ENCODE measurements at regions not wholly inside any gene's neighbourhood (a gene's known extent, or its start where the extent isn't known, plus 50 kb on each side); places are given as distances from the start of the nearest gene placed in this dataset.

- DNase-seq = peak; percentile 89
Observed at GRCh38 chr15:59953392-59953883, 50.7 kb upstream of the FOXB1 start.

GRCh38 chr15:59952960-59953359, 51.2 kb upstream of the FOXB1 start:
- DNase-seq = no peak

- no peak for DNase-seq
Observed at GRCh38 chr15:59950603-59951388, 53.3 kb upstream of the FOXB1 start.

GRCh38 chr15:59948924-59949613, 55.0 kb upstream of the FOXB1 start:
- DNase-seq = no peak

- DNase-seq = no peak
Observed at GRCh38 chr15:59946084-59946483, 58.0 kb upstream of the FOXB1 start.

- no peak for DNase-seq
Observed at GRCh38 chr15:59945036-59945435, 59.1 kb upstream of the FOXB1 start.

- no peak for DNase-seq
Observed at GRCh38 chr15:59941612-59942011, 62.5 kb upstream of the FOXB1 start.

- DNase-seq = no peak
Observed at GRCh38 chr15:59940928-59941327, 63.2 kb upstream of the FOXB1 start.

GRCh38 chr15:59940456-59940855, 63.7 kb upstream of the FOXB1 start:
- no peak for DNase-seq

- no peak for DNase-seq
Observed at GRCh38 chr15:59936741-59937140, 67.4 kb upstream of the FOXB1 start.

- DNase-seq = no peak
Observed at GRCh38 chr15:59933607-59934006, 70.5 kb upstream of the FOXB1 start.

- DNase-seq = no peak
Observed at GRCh38 chr15:59931646-59932261, 72.4 kb upstream of the FOXB1 start.

GRCh38 chr15:59924812-59925522, 79.1 kb upstream of the FOXB1 start:
- no peak for DNase-seq

- no peak for DNase-seq
Observed at GRCh38 chr15:59924096-59924495, 80.0 kb upstream of the FOXB1 start.

- DNase-seq = no peak
Observed at GRCh38 chr15:59923508-59923907, 80.6 kb upstream of the FOXB1 start.

- no peak for DNase-seq
Observed at GRCh38 chr15:59918994-59919951, 84.8 kb upstream of the FOXB1 start.

- DNase-seq = peak; percentile 89
Observed at GRCh38 chr15:59917504-59918157, 86.5 kb upstream of the FOXB1 start.

- no peak for DNase-seq
Observed at GRCh38 chr15:59906046-59906445, 98.1 kb upstream of the FOXB1 start.

GRCh38 chr15:59905176-59905575, 98.9 kb upstream of the FOXB1 start:
- no peak for DNase-seq

- no peak for DNase-seq
Observed at GRCh38 chr15:59904450-59905135, 99.5 kb upstream of the FOXB1 start.

- peak; percentile 57 for DNase-seq
Observed at GRCh38 chr15:59896663-59897074, 107.4 kb upstream of the FOXB1 start.

Measured in NCI-H82 (cell line).